Glomerular visceral epithelial cell (primary cell): ENCODE measurements at regions not wholly inside any gene's neighbourhood (a gene's known extent, or its start where the extent isn't known, plus 50 kb on each side); places are given as distances from the start of the nearest gene placed in this dataset.

ENCODE experiments used
- DNase-seq: peaks from one replicate; pipeline ENCODE4 v3.0.0-alpha.2; 2016; ENCODE audit errors: extremely low spot score

DNA sequence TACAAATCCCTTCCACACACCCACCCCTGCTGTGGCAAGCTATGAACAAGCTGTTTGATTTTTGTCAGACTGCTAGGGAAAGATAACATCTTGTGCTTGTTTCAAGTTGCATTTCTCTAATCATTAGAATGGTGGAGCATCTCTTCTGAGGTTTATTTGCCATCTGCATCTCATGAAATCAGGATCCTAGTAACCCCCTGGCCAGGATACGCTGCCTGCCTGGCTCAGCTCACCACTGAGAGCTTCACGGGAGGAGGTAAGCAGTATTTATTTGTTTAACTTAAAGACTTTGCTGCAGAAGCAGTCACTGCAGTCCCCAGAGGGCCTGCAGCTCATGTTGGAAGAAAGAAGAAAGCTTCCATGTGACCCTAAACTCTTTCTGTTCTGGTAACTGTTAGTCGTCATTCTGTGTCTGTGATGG is 83.3 kb upstream of the CXCL14 start:
- no peak for DNase-seq

DNA sequence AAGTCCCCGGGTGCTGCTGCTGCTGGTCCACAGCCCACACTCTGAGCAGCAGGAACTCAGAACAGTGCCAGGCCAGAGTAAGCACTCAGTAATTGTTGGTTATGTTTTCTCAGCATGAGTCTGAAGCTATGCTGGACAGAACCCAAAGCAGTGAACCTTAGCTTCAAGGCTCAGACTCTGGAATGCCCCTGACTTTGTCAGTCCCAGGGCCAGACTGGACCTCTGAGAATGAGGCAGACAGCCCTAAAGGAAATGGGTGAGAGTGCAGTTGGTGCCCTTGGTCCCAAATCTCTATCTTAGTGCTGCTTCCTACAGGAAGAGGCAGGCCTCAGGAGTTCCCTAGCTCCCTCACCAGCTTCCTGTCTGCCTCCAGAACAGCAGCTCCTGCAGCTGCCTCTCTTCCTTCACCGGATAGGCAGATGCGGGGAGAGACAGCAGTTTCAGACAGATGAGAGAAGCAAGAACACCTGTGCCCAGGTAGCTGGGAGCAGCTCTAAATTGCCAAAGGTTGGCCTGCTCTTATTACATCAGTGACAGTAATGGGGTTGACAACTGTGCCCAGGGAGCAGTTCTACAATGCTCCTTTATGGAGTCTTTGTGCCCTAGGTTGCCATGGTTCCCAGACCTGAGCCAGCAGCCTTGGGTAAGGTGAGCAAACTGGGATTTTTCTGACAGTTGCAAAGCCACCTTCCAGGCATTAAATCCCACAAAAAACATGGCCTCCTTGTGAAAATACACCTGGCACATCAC is 82.2 kb upstream of the CXCL14 start:
- peak; percentile 58 for DNase-seq

DNA sequence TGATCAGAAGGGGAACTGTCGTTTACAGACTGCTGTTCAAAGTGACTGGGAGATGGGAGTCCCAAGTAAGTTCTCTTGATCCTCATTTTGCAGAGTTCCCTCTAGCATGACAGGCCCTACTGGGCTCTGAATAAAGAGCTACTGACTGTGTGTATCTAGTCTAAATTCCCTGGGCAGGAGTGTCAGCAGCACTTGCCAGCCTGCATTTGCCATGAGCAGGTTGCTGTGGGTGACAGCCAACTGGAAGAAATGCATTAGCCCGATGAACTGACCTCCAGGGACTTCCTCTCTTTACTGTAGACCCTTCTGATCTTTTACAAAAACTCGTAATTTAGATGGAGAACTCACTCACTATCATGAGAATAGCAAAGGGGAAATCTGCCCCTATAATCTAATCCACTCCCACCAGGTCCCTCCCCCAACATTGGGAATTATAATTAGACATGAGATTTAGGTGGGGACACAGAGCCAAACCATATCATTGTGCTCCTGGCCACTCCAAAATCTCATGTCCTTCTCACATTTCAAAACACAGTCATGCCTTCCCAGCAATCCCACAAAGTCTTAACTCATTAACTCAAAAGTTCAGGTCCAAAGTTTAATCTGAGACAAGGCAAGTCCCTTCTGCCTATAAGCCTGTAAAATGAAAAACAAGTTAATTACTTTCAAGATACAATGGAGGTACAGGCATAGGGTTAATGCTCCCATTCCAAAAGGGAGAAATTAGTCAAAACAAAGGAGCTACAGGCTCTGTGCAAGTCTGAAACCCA is 78.9 kb upstream of the CXCL14 start:
- DNase-seq: no peak

DNA sequence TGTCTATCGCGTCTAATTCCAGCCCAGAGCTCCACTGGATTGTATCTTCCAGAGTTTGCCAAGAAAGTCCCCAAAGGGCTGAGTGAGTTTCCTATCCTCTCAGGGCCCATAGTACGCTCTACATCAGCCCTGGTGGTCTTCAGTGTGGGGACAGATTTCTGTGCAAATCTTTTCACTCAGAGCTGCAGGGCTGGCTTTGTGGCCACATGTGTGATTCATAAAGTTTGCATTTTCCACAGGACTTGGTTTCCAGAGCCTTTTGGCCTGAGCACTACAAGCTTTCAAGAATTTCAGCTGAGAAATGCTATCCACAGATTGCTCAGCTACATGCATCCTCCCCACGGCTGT is 76.7 kb upstream of the CXCL14 start:
- DNase-seq: no peak

DNA sequence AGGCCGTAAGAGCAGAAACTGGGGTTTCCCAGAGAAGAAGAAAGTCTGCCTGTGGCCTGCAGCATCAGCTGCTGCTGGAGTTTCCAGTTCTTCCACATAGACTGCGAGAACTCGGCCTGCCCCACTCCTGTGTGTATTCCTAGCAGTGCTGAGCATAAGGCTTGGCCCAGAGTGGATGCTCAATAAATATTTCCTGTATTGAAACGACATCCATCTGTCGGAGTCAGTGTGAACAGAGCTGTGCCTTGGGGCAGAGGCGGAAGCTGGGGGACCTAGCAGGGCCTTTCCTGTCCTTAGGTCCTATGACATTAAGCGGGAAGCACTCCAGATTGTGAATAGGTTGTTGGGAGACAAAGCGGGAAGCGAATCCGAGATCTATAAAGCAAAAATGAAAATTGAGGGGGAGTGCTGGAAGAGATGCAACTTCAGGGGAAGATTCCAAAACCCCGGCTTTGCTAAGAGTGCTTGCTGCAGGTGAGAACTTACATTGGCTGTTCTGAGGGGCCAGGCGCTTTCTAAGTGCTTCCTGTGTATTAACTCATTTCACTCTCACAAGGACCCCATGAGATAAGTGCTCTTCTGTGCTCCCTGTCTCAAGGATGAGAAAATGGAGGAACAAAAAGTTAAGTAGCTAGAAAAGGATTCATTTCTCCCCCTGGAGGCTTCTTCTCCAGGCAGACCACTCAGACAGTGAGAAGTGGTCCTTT is 76.1 kb upstream of the CXCL14 start:
- no peak for DNase-seq

DNA sequence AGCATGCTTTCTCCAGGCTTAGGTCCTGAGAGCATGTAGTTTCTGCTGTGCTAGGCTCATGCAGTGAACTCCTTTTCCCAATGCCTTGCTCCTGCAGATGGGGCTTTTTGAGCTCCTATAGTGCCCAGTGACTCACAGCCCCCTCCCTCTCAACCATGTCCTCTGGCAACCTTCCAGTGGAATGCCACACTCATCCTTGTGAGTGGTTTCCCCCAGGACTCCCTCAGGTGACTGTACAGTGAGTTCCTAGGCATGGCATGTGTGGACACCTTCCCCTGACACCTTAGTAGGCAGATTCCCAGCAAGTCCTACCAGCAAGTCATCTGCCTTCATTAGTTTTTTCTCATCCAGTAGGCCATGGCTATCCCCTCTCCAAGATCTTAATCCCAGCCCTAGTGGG is 72.4 kb upstream of the CXCL14 start:
- DNase-seq: peak; percentile 90

DNA sequence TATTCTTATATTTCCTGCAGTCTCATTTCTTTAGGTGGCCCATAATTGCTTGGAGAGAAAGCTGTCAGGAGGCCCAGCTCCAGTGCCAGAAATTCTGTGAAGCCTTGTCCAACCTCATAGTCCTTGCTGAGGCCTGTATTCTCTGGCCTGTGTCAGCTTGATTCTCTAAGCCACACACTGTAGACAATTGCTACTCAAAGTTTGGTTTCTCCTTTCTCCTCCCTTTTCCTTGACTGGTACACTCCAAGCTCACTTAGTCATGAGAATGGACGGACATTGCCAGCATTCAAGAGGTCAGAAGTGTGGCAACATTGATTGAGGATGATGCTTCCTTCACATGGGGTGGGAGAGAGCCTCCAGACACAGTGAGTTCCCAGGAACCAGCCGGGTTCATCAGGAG is 71.3 kb upstream of the CXCL14 start:
- DNase-seq: no peak

DNA sequence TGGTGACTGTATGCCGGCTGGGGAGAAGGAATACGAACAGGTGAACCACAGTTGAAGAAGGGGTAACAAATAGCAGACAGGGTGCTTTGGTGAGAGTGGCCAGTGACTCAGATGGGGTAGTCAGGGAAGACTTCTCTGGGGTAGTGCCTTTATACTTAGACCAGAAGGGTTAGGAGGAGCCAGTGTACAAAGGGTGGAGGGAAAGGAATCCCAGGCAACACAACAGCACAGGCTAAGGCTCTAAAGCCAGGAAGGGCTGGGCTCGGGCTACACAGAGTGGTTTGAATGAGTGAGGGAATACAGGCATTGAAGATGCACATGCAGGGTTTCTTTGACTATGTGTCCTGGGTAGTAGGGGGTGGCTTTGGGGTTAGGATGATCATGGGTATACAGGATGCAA is 70.6 kb upstream of the CXCL14 start:
- no peak for DNase-seq

DNA sequence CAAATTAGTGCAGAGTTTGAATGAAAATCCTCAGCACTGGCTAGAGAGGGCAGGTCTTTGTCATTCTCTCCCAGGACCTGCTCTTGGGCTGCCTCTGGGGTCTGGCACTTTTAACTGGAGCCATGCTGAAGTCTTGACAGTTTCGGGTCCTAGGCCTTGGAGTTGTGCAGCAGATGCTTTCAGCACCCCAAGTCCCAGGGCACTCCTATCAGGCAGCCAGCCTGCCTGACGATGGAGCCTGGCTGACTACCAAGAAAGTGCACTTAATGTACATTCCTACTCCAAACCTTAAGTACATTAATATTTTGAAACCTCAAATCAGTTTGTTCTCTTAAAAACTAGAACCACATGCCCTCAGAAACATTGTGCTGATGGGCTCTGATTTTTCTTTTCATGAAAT is 69.3 kb upstream of the CXCL14 start:
- DNase-seq: no peak

DNA sequence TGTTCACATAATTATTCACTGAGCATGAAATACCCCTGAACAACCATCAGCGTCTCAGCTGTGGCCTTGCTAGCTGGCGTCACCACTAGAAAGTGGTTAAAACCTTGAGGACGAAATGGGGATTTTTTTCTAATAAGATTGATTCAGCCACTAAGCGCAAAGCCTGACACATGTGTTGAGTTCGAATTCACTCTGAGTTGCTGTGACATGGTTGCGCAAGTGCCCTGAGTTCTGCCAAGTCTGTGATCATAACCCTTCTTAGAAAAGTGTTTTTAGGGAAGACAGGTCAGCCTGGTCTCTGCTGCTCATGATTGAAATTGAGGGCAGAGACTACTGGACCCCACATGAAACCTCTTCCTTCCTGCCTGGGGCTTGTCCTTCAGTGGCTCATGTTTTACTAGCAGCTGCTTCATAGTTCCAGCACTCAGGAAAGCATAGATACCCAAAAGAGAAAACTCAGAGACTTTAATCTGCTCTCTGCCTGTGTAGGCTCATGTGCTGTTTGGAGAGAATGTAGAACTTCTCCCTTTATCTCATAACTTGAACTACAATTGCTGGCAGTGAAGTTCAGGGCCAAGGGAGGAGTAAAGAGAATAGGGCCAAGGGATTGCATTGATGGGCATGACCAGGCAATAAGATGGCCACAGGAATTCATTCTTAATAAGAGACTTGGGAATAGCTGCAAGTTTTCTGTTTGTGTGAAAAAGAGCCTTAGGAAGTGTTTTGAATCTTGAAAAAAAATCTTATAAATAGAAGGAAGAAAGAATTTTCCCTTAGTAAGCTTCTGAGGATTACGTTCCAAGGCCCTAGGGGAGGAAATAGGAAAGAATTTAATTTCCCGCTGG is 66.8 kb upstream of the CXCL14 start:
- no peak for DNase-seq

DNA sequence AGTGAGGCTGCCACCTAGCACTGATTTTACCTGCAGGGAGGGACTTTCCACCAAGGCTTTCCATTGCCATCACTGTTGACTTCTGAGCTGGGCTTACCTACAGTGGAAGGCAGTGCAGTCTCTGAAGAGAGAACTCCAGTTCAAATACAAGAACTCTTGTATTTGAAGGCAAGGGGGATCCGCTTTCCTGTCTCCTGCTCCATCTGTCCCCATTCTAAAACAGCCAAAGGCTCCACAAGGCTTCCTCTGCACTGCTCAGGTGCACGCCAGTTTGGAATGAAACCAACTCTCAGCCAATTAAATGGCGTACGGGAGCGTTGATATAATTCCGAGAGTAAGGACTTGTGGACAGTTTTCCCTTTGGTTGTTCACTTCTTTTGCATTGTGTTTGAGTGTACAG is 66.0 kb upstream of the CXCL14 start:
- DNase-seq: no peak

DNA sequence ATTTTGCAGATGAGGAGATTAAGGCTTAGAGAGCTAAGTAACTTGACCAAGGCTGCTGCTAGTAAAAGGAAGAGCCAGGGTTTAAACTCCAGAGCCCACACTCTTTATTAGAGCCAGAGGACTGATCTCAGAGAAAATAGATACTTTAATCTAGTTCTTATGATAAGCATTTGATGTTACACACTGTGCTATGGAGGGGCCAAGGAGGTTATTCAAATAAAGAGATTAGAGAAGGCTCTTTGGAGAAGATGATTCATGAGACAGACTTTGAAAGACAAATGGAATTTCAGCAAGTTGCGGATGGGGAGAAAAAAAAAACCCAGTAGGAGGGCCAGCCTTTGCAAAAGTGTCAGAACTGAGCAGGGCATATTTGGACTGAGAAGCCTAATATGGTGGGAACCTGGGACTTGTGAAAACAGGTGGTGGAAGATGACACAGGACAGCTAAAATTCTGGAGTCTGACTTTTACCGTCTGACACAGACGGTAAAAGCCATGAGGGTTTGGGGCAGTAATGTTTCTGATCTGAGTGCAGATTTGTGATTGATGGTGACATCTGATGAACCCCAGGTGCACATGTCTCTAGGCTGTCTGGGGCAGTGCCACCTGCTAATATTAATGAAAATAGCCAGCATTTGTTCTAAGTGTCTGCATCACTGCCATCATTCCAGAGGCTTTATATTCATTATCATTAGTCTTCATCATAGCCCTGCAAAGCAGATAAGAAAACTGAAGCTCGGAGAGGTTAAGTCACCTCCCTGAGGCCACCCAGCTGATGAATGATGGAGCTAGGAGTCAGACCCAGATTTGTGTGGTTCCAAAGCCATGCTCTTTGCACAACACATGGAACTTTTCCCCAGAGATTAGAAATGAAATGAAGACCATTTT is 65.3 kb upstream of the CXCL14 start:
- DNase-seq: no peak

DNA sequence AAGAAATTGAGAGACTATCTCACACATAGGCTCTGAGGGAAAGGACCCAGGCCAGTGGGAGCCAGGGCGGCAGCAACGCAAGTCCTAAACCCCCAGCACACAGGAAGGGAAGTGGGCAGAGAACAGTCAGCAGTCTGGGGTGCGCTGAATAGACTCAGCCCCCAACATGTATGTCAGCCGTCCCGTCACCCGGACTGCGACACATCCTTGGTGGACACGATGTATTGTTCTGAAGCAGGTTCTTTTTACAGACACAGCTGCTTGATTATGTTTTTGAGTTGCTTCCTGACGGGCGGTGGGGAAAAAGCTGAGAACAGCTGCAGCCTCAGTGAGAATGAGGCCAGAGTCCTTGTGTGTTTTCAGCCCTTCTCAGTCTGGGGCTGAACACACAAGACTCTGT is 64.1 kb upstream of the CXCL14 start:
- no peak for DNase-seq

DNA sequence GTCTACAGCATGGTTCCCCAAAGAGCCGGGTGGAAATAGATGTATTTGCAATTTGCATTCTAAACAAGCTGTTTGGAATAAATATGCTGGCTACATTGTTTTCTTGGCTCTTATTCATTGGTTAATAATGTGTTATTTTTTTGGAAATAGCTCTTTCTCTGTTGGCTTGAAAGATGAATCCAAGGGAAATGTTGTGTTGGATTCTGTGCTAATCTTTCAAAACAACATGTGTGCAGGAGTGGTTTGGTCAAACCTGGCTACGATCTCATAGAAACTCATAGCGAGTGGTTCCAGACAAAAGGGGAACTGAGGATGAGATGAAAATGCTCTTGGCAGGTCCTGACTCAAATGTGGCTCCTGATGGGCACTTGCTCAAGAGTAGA is 63.7 kb upstream of the CXCL14 start:
- DNase-seq: no peak

DNA sequence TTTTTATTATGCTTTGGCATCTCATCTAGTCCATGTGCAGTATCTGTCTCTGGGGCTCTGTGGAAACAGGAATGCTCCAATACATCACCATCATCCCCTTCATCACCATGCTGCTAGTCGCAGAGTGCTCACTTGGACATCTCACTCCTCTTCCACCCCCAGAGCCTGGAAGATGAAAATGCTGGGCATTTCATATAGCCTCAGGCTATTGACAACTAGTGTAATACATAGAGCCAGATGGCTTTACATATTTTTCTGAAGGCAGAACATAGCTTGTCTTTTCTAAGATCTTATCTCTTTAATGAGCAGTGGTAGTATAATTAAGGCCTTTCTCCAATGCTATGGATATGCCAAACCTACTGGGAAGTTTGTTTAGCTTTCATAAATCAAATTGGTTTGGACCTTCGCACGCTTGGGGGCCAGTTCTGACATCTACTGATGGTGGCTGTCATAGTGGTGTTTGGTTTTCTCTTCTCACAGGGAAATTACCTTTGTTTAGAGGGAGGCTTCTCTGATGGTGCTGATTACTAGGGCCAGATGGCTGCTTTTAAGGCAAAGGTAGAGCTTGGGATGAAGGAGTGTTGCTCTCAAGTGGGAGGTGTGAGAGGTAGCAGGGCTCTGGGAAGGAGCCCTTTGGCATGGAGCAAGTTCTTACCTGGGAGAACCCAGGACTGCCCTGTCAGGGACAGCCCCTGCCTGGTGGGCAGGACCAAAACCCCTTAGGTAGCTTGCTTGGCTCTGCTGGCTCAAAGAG is 63.1 kb upstream of the CXCL14 start:
- DNase-seq: no peak

DNA sequence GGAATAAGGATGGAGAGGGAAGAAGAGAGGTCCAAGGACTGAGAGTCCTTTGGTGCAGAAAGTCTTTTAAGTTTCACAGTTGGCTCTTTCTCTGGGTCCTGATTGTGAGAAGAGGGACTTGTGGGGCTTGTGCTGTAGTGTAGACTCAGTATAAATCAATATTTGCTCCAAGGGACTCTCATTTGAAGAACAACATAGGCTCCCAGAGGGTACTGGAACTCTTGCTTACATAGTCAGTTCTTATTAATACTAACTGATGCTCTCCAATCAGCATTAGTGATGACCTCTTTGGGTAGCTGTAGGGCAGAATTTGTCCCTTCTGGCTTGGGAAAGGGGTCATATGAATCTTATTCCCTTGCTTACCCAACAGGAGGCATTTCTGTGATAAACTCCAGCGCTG is 62.5 kb upstream of the CXCL14 start:
- DNase-seq: no peak

DNA sequence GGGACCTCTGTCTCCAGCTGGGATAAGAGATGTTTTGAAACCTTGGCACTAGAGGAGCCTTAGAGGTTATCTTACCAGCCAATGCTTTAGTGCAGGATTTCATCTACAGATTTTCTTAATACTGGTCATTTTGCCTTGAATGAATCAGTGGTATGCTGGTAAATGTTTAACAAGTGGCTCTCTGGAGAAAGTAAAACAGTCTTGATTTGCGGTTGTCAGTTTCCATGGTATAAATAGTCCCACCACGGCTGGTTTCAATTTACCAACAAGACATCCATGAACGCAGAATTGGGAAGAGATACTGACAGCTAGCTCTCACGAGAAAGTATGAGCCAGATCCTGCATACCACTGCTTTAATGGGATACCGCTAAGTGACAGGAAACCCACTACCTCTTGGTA is 56.7 kb upstream of the CXCL14 start:
- DNase-seq: peak; percentile 84

DNA sequence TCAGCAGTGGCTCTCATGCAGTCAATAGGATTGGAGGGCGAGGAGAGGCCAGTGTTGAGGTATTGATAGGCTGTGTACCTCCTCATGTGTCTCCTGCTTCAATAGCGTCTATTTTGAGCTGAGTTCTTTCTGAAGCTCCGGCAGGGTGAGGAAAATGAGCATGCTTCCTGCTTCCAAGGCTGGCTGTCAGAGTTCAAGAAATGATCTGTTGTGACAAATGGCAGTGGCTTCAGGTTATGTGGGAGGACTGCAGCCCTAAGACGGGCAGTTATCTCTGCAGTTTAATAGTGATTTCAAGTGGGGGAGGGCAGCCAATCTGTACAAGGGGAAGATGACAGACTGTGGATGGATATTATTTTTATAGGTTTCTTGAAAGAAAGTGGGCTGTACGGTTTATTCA is 54.0 kb upstream of the CXCL14 start:
- DNase-seq: no peak

DNA sequence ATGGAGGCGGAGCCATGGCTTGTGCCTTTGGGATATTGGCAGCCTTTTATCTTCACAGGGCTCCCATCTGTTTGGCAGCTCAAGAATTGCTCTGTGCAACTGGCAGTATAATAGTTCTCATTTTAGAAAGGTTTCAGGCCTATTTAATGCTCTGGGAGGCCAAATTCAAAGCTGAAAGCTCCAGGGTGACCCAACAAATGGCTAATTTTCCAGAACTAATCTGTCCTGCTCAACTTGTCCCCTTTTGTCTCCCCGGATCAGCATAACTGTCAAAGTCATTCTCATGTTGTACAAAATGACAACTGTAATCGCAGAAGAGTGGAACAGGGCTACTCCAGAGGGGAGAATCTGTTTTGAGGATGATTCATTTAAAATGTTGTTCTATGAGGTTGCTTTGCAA is 52.6 kb upstream of the CXCL14 start:
- DNase-seq: no peak

DNA sequence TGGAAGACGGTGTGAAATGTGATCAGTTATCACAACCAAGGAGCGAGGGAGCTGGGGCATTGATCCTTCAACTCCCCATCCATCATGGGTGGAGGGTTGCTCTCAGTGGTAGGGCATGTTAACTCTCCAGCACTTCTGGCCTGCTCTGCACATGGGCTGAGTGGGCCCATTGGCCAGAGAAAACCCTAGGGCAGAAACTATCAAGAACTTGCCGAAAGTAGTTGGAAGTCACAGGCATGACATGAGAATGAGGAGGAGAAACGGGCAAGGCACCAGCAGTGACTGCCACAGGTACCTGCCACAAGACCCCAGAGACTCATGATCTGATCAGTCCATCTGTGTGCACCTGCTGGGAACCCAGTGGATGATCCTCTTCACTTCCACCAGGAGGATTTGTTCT is 50.9 kb upstream of the CXCL14 start:
- DNase-seq: no peak
